HEK293 (cell line): ENCODE measurements at regions not wholly inside any gene's neighbourhood (a gene's known extent, or its start where the extent isn't known, plus 50 kb on each side); places are given as distances from the start of the nearest gene placed in this dataset.

Experiments used
- CTCF ChIA-PET: fragments of 350-600 bp; formaldehyde crosslinking; extraction: SDS; loops from one replicate; lab custom pipeline; 2021; ENCODE audit warnings: antibody characterized with exemption; lab: Yijun Ruan, JAX
- POLR2A ChIA-PET: fragments of 300-600 bp; formaldehyde crosslinking; extraction: SDS; loops from one replicate; lab custom pipeline; 2020; ENCODE audit warnings: antibody characterized with exemption, inconsistent platforms; lab: Yijun Ruan, JAX
- H3K27ac ChIP-seq: fragments of 200-500 bp; sonication (Bioruptor generic); 2 replicates; pipeline ENCODE4 v1.5.1; 2014; ENCODE audit warnings: low read depth, low read length, control low read depth, inconsistent platforms; ENCODE audit errors: extremely low read depth
- H3K36me3 ChIP-seq, 2 experiments: fragments of 200-500 bp in 1 of 2; sonication (Bioruptor generic) in 1 of 2; 1 replicate in 1 of 2; 2 replicates in 1 of 2; pipeline ENCODE4 v1.5.1; 2014 to 2017; ENCODE audit warnings: inconsistent platforms in 2 of 2, low read length in 2 of 2; ENCODE audit not compliant: control insufficient read depth in 2 of 2, insufficient read depth in 1 of 2
- H3K4me1 ChIP-seq: fragments of 200-500 bp; sonication (Bioruptor generic); 2 replicates; pipeline ENCODE4 v1.5.1; 2014; ENCODE audit warnings: mild to moderate bottlenecking, low read length, inconsistent platforms; ENCODE audit not compliant: control insufficient read depth, insufficient read depth
- H3K4me3 ChIP-seq: 2 replicates; pipeline ENCODE4 v1.5.1; 2011; ENCODE audit warnings: low read depth, mild to moderate bottlenecking, control low read depth, low read length, moderate library complexity
- H3K9me3 ChIP-seq: fragments of 200-500 bp; sonication (Bioruptor generic); 2 replicates; pipeline ENCODE4 v1.5.1; 2014; ENCODE audit warnings: low read depth, low read length, inconsistent platforms; ENCODE audit not compliant: control insufficient read depth, insufficient read depth
- MEIS1 ChIP-seq: sonication (generic); formaldehyde crosslinking; IDR thresholded peaks from 2 replicates; pipeline ENCODE4 v1.8.1; 2022; ENCODE audit warnings: missing genetic modification reagents, mild to moderate bottlenecking, borderline replicate concordance
- SETDB1 ChIP-seq: IDR thresholded peaks from one replicate; pipeline ENCODE4 v1.6.1; 2017; ENCODE audit warnings: mild to moderate bottlenecking, low read length, moderate library complexity, mixed read lengths; ENCODE audit not compliant: insufficient read length
- SP3 ChIP-seq: fragments of 450-650 bp; formaldehyde crosslinking; IDR thresholded peaks from 2 replicates; pipeline ENCODE4 v1.5.1; 2016; ENCODE audit warnings: missing biosample characterization, missing genetic modification characterization
- TRIM28 ChIP-seq: IDR thresholded peaks from 2 replicates; pipeline ENCODE4 v1.6.1; 2011; ENCODE audit warnings: low read length, control low read depth, borderline replicate concordance
- WT1 ChIP-seq: fragments of 450-650 bp; formaldehyde crosslinking; IDR thresholded peaks from 2 replicates; pipeline ENCODE4 v1.5.1; 2016; ENCODE audit warnings: missing biosample characterization, missing genetic modification characterization
- ZNF302 ChIP-seq: fragments of 450-650 bp; formaldehyde crosslinking; IDR thresholded peaks from 2 replicates; pipeline ENCODE4 v1.5.1; 2016; ENCODE audit warnings: missing biosample characterization, missing genetic modification characterization, low read depth
- ZNF366 ChIP-seq: fragments of 450-650 bp; formaldehyde crosslinking; conservative IDR thresholded peaks from 2 replicates; pipeline ENCODE4 v1.5.1; 2016; ENCODE audit warnings: missing biosample characterization, missing genetic modification characterization
- ZNF433 ChIP-seq: fragments of 450-650 bp; formaldehyde crosslinking; IDR thresholded peaks from 2 replicates; pipeline ENCODE4 v1.5.1; 2016; ENCODE audit warnings: missing biosample characterization, missing genetic modification characterization, low read depth
- ZNF596 ChIP-seq: fragments of 450-650 bp; IDR thresholded peaks from 2 replicates; pipeline ENCODE4 v1.5.0; 2018; ENCODE audit warnings: missing biosample characterization, mild to moderate bottlenecking, missing genetic modification characterization, moderate library complexity
- ZNF658 ChIP-seq: fragments of 450-650 bp; formaldehyde crosslinking; IDR thresholded peaks from 2 replicates; pipeline ENCODE4; 2016; ENCODE audit warnings: missing biosample characterization, missing genetic modification characterization
- ZNF664 ChIP-seq: fragments of 450-650 bp; formaldehyde crosslinking; IDR thresholded peaks from 2 replicates; pipeline ENCODE4 v1.5.1; 2016; ENCODE audit warnings: missing biosample characterization, missing genetic modification characterization
- ZNF747 ChIP-seq: fragments of 450-650 bp; formaldehyde crosslinking; IDR thresholded peaks from 2 replicates; pipeline ENCODE4 v1.5.1; 2016; ENCODE audit warnings: missing biosample characterization, missing genetic modification characterization
- TF ChIP-seq, protein P1 (sequence below): fragments of 450-650 bp; formaldehyde crosslinking; IDR thresholded peaks from 2 replicates; pipeline ENCODE4 v1.5.1; 2016; ENCODE audit warnings: missing biosample characterization, missing genetic modification characterization
- TF ChIP-seq, protein P2 (sequence below): fragments of 450-650 bp; formaldehyde crosslinking; IDR thresholded peaks from 2 replicates; pipeline ENCODE4 v1.5.1; 2016; ENCODE audit warnings: missing biosample characterization, missing genetic modification characterization
- TF ChIP-seq, protein P3 (sequence below): fragments of 450-650 bp; formaldehyde crosslinking; IDR thresholded peaks from 2 replicates; pipeline ENCODE4 v1.5.1; 2016; ENCODE audit warnings: missing biosample characterization, missing genetic modification characterization

DNA sequence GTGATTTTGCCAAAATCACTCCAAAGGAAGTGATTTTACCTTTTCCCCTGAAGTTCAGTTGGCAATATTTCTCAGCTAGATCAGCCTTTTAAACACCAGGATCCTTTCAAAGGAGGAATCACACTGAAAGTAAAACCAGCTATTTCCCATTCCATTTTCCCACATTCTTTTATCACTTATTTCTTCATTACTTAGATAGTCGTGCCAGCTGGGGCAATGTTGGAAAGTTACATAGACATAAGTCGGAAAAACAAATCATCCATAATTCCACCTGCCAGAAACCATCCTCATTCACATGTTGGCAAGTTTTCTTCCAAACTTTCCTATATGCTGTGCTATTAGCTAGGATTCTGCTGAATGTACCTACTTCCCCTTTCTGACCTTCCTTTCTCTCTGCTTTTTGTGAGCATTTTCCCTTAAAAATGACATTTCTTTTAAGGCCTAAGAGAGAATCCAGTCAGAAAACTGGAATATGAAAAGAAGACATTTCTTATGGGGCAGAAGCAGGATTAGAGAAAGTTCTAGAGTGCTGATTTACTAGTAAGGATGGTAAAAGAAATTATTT lies 170.0 kb upstream of the STK17B start:
- Histone ChIP-seq H3K4me3 (no peak overlapping the region), H3K27ac (no peak overlapping the region), H3K9me3 (no peaks in the 10 kb centered on the region)
- POLR2A ChIA-PET = no interaction called here
- TF ChIP-seq ZNF747 (tag by site-specific recombination) = no peak
- TF ChIP-seq ZNF302 (tag by site-specific recombination) = no peak
- TF ChIP-seq ZNF596 (tag by site-specific recombination) = no peak
- TF ChIP-seq WT1 (tag by site-specific recombination) = no peak
- TF ChIP-seq, protein P1, sequence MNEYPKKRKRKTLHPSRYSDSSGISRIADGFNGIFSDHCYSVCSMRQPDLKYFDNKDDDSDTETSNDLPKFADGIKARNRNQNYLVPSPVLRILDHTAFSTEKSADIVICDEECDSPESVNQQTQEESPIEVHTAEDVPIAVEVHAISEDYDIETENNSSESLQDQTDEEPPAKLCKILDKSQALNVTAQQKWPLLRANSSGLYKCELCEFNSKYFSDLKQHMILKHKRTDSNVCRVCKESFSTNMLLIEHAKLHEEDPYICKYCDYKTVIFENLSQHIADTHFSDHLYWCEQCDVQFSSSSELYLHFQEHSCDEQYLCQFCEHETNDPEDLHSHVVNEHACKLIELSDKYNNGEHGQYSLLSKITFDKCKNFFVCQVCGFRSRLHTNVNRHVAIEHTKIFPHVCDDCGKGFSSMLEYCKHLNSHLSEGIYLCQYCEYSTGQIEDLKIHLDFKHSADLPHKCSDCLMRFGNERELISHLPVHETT (tag by site-specific recombination) = no peak
- TF ChIP-seq, all 188 proteins: peak for 0
- Histone ChIP-seq H3K36me3 (no peaks in the 10 kb centered on the region), H3K4me1 (no peaks in the 10 kb centered on the region)
- CTCF ChIA-PET = interaction anchor here (0.6 kb wide), 2 partner anchors 25 to 69 kb away, joined by 3 to 5 read pairs; no protein-coding TSS in a partner anchor

DNA sequence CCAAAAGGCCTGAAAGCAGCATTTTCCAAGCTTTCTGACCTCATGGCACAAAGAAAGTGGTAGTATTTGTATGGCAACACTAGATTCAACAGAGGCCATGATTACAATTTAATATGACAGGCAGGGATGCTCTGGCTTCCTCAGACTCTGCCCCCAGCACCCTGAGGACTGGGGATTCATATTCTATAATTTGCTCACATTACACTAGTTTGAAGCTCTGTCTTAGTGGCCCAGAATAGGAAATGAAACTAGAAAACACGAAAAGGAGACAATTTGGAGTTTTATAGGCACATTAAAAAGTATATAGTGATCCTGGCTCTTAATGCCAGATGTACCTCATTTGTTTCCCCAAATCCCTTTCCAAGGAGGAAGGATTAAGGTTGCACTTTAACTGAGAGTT lies 173.0 kb upstream of the STK17B start:
- no peak overlapping the region for H3K27ac ChIP-seq
- H3K4me1 ChIP-seq = no peaks in the 10 kb centered on the region
- TF ChIP-seq SP3 (tag by site-specific recombination) = no peak
- H3K4me3 ChIP-seq = no peak overlapping the region
- no peaks in the 10 kb centered on the region for H3K36me3 ChIP-seq
- POLR2A ChIA-PET = no interaction called here
- H3K9me3 ChIP-seq = no peaks in the 10 kb centered on the region
- CTCF ChIA-PET = interaction anchor here (0.6 to 1.8 kb wide), 3 partner anchors 109 to 276 kb away, joined by 3 to 7 read pairs (median 4); partner anchors contain the start of gene DNAH7

- H3K36me3 ChIP-seq = no peaks in the 10 kb centered on the region
- no peak overlapping the region for H3K27ac ChIP-seq
- ChIA-PET CTCF (no interaction called here), POLR2A (no interaction called here)
- H3K4me1 ChIP-seq = no peaks in the 10 kb centered on the region
- H3K9me3 ChIP-seq = no peaks in the 10 kb centered on the region
- TF ChIP-seq, protein P2, sequence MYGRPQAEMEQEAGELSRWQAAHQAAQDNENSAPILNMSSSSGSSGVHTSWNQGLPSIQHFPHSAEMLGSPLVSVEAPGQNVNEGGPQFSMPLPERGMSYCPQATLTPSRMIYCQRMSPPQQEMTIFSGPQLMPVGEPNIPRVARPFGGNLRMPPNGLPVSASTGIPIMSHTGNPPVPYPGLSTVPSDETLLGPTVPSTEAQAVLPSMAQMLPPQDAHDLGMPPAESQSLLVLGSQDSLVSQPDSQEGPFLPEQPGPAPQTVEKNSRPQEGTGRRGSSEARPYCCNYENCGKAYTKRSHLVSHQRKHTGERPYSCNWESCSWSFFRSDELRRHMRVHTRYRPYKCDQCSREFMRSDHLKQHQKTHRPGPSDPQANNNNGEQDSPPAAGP (tag by site-specific recombination) = no peak
- no peak for TF ChIP-seq ZNF433 (tag by site-specific recombination)
- TF ChIP-seq SETDB1 = peak; percentile 41
- no peak for TF ChIP-seq ZNF366 (tag by site-specific recombination)
- no peak for TF ChIP-seq MEIS1 (CRISPR knock-in tag)
- TF ChIP-seq, protein P3, sequence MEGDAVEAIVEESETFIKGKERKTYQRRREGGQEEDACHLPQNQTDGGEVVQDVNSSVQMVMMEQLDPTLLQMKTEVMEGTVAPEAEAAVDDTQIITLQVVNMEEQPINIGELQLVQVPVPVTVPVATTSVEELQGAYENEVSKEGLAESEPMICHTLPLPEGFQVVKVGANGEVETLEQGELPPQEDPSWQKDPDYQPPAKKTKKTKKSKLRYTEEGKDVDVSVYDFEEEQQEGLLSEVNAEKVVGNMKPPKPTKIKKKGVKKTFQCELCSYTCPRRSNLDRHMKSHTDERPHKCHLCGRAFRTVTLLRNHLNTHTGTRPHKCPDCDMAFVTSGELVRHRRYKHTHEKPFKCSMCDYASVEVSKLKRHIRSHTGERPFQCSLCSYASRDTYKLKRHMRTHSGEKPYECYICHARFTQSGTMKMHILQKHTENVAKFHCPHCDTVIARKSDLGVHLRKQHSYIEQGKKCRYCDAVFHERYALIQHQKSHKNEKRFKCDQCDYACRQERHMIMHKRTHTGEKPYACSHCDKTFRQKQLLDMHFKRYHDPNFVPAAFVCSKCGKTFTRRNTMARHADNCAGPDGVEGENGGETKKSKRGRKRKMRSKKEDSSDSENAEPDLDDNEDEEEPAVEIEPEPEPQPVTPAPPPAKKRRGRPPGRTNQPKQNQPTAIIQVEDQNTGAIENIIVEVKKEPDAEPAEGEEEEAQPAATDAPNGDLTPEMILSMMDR = no peak
- peak; percentile 80; the same call in 1 of the 2 replicates for TF ChIP-seq TRIM28
- H3K4me3 ChIP-seq = no peak overlapping the region
These were observed 182.3 kb upstream of the STK17B start for GRCh38 chr2:196353717-196354116.

DNA sequence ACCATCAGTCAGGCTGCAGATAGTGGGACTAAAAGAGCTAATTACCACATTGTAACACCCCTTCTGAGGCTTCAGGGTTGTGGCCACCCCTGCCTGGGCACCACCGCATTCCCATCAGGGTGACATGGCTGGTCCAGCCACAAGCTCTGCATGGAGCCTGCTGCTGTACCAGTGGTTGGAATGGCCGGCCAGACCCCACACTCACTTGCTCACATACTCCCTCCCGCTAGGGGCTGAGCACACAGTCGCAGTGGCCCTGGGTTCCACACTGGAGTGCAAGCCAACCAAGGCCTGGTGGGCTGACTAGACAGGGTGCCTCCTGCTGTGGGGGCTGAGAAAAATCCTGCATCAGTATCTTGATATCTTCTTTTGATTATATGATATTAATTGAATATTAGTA lies 182.8 kb upstream of the STK17B start:
- Histone ChIP-seq H3K36me3 (no peaks in the 10 kb centered on the region), H3K4me3 (no peak overlapping the region), H3K4me1 (no peaks in the 10 kb centered on the region), H3K27ac (no peak overlapping the region), H3K9me3 (no peaks in the 10 kb centered on the region)
- ChIA-PET CTCF (no interaction called here), POLR2A (no interaction called here)
- TF ChIP-seq ZNF658 (tag by site-specific recombination) (no peak), ZNF664 (no peak)
- TF ChIP-seq, all 188 proteins: peak for 0
